Mammary epithelial cell (primary cell): ENCODE measurements at regions not wholly inside any gene's neighbourhood (a gene's known extent, or its start where the extent isn't known, plus 50 kb on each side); places are given as distances from the start of the nearest gene placed in this dataset.

Experiments used
- EZH2 ChIP-seq: IDR thresholded peaks from 2 replicates; pipeline ENCODE4 v1.6.1; 2012; ENCODE audit warnings: low read length, inconsistent platforms, borderline replicate concordance
- TF ChIP-seq, protein P1 (sequence below), 2 donors: IDR thresholded peaks in 1 of 2; conservative IDR thresholded peaks in 1 of 2; 2 replicates each; pipeline ENCODE4 v1.5.1; 2011 to 2012; ENCODE audit warnings: inconsistent platforms in 2 of 2, low read length in 2 of 2, mild to moderate bottlenecking in 2 of 2, control low read depth in 1 of 2, low read depth in 1 of 2; ENCODE audit not compliant: insufficient read depth in 1 of 2; ENCODE audit errors: extremely low read depth in 1 of 2

GRCh38 chr17:14901376-14901775 is 363.8 kb downstream of the PMP22 start:
- TF ChIP-seq, protein P1, sequence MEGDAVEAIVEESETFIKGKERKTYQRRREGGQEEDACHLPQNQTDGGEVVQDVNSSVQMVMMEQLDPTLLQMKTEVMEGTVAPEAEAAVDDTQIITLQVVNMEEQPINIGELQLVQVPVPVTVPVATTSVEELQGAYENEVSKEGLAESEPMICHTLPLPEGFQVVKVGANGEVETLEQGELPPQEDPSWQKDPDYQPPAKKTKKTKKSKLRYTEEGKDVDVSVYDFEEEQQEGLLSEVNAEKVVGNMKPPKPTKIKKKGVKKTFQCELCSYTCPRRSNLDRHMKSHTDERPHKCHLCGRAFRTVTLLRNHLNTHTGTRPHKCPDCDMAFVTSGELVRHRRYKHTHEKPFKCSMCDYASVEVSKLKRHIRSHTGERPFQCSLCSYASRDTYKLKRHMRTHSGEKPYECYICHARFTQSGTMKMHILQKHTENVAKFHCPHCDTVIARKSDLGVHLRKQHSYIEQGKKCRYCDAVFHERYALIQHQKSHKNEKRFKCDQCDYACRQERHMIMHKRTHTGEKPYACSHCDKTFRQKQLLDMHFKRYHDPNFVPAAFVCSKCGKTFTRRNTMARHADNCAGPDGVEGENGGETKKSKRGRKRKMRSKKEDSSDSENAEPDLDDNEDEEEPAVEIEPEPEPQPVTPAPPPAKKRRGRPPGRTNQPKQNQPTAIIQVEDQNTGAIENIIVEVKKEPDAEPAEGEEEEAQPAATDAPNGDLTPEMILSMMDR (conservative IDR thresholded peaks at IDR 0.05 in 1 of 2, IDR thresholded peaks at IDR 0.05 in 1 of 2; ENCODE audit: extremely low read depth in 1 of 2, insufficient read depth in 1 of 2, low read depth in 1 of 2, low read length in 2 of 2), result no peak
- no peak for TF ChIP-seq EZH2
